ENCODE measurements at regions not wholly inside any gene's neighbourhood (a gene's known extent, or its start where the extent isn't known, plus 50 kb on each side); places are given as distances from the start of the nearest gene placed in this dataset.
"Not testable (repeated sequence)": the region's sequence is repeated elsewhere in the genome, so short reads cannot be mapped to it uniquely, and the experiment has no call there.

- not testable (repeated sequence) for TF ChIP-seq ZNF501 (tag by site-specific recombination; IDR thresholded peaks at IDR 0.05); CTCF (tag by site-specific recombination; IDR thresholded peaks at IDR 0.05); ZNF426 (tag by site-specific recombination; IDR thresholded peaks at IDR 0.05); ELK4 (IDR thresholded peaks at IDR 0.05; ENCODE audit: borderline replicate concordance, low read depth, low read length); SETDB1 (IDR thresholded peaks at IDR 0.05; ENCODE audit: insufficient read length, low read length); ZNF121 (tag by site-specific recombination; IDR thresholded peaks at IDR 0.05); YY1 (tag by site-specific recombination; IDR thresholded peaks at IDR 0.05)
These were observed 1240.0 kb downstream of the EFNA5 start for GRCh38 chr5:106430733-106431132.

All from HEK293 (cell line).